Caki2 (cell line): ENCODE measurements at regions not wholly inside any gene's neighbourhood (a gene's known extent, or its start where the extent isn't known, plus 50 kb on each side); places are given as distances from the start of the nearest gene placed in this dataset.
"Not testable (repeated sequence)": the region's sequence is repeated elsewhere in the genome, so short reads cannot be mapped to it uniquely, and the experiment has no call there.

Source experiments
- DNase-seq: peaks from one replicate; pipeline ENCODE4 v3.0.0-alpha.2; 2015; ENCODE audit warnings: low read depth
- in situ Hi-C: cut with HindIII; loops from 2 replicates; pipeline ENCODE4 v1.10.0; 2016; ENCODE audit warnings: low sequenced_read_pairs, low pct_unique_long_range_greater_than_20kb, mixed read lengths

GRCh38 chr2:224650815-224651439, 65.2 kb downstream of the CCDC195 start:
- DNase-seq = peak; percentile 33
- in situ Hi-C loops = no loop called here

- in situ Hi-C loops, DNase-seq: not testable (repeated sequence)
These were observed 62.5 kb upstream of the CUL3 start for GRCh38 chr2:224647684-224648083.

GRCh38 chr2:224646242-224646846, 61.2 kb upstream of the CUL3 start:
- in situ Hi-C loops = no loop called here
- no peak for DNase-seq

- no peak for DNase-seq
- in situ Hi-C loops = no loop called here
These were observed 60.6 kb upstream of the CUL3 start for GRCh38 chr2:224645722-224646121.

GRCh38 chr2:224640679-224641078, 55.5 kb upstream of the CUL3 start:
- in situ Hi-C loops = no loop called here
- no peak for DNase-seq

GRCh38 chr2:224638301-224638823, 53.2 kb upstream of the CUL3 start:
- in situ Hi-C loops = no loop called here
- DNase-seq = no peak
